ENCODE measurements at regions not wholly inside any gene's neighbourhood (a gene's known extent, or its start where the extent isn't known, plus 50 kb on each side); places are given as distances from the start of the nearest gene placed in this dataset.

GRCh38 chr2:51579412-51579811, 547.5 kb upstream of the NRXN1 start:
- TF ChIP-seq CTCF (IDR thresholded peaks at IDR 0.05) (no peak), POLR2A (IDR thresholded peaks at IDR 0.05) (no peak), POLR2AphosphoS5 (IDR thresholded peaks at IDR 0.05) (no peak)

Measured in transverse colon (tissue), 4 donors.